NB4 (cell line): ENCODE measurements at regions not wholly inside any gene's neighbourhood (a gene's known extent, or its start where the extent isn't known, plus 50 kb on each side); places are given as distances from the start of the nearest gene placed in this dataset.

Experiments
- POLR2A ChIP-seq: IDR thresholded peaks from 2 replicates; pipeline ENCODE4 v1.6.1; 2011; ENCODE audit warnings: mild to moderate bottlenecking; ENCODE audit not compliant: insufficient read length; ENCODE audit errors: extremely low read depth
- TF ChIP-seq, protein P1 (sequence below): IDR thresholded peaks from one replicate; pipeline ENCODE4 v1.5.1; 2012; ENCODE audit warnings: low read depth, low read length
- TF ChIP-seq, protein P2 (sequence below): IDR thresholded peaks from 2 replicates; pipeline ENCODE4 v1.6.1; 2011; ENCODE audit warnings: low read depth, low read length

DNA sequence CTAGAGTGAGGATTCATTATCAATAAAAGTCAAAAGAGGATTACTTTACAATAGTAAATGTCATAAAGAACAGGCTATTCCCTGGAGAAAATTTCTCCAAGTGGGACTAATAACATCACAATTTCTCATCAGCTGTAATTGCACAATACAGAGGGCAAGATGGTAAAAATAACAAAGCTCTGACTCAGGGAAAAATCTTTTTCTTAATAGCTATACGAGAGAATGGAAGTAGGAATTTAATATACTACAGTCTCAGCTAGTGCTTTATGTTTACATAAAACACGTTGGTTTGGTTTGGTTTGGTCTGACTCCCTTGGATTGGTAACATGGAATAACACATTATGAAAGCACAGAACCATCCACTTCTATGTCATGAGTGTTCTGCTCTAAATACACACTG is 397.6 kb downstream of the LRRIQ3 start:
- TF ChIP-seq, protein P1, sequence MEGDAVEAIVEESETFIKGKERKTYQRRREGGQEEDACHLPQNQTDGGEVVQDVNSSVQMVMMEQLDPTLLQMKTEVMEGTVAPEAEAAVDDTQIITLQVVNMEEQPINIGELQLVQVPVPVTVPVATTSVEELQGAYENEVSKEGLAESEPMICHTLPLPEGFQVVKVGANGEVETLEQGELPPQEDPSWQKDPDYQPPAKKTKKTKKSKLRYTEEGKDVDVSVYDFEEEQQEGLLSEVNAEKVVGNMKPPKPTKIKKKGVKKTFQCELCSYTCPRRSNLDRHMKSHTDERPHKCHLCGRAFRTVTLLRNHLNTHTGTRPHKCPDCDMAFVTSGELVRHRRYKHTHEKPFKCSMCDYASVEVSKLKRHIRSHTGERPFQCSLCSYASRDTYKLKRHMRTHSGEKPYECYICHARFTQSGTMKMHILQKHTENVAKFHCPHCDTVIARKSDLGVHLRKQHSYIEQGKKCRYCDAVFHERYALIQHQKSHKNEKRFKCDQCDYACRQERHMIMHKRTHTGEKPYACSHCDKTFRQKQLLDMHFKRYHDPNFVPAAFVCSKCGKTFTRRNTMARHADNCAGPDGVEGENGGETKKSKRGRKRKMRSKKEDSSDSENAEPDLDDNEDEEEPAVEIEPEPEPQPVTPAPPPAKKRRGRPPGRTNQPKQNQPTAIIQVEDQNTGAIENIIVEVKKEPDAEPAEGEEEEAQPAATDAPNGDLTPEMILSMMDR = no peak
- no peak for TF ChIP-seq POLR2A
- TF ChIP-seq, protein P2, sequence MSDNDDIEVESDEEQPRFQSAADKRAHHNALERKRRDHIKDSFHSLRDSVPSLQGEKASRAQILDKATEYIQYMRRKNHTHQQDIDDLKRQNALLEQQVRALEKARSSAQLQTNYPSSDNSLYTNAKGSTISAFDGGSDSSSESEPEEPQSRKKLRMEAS = no peak
